ENCODE measurements at regions not wholly inside any gene's neighbourhood (a gene's known extent, or its start where the extent isn't known, plus 50 kb on each side); places are given as distances from the start of the nearest gene placed in this dataset.

DNA sequence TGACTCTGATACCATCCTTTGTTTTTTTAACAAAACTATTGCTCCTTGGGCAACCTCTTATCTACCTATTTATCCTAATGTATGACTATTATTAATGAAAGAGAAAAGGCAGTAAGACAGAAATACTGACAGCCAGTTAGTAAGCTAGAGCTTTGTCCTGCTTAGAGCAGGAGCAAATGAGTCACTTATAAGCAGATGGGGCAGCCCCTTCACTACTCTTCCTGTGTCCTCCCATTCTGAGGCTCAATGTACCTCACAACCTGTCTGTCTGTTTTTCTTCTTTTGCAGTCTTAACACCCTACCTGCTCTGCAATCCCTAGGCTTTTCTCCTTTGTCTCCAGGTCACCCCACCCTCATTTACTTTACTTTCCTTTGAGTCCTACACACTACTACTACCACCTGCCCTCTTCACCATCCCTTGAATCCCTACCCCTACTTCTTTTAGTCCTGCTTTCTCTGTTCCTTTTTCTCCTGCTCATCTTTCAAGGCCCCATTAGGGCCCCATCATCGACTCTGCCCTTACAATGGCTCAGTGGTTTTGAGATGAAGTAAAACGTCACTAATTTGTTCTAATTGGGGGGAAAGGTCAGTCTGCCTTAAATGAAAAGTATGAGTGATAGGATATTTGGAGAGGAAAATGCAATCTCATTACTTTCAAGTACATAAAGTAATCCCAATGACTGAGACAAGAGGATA, 294.3 kb downstream of the GUCY2F start:
- Histone ChIP-seq H3K79me2 (ENCODE audit: control insufficient read depth, insufficient read depth, low read length) (no peaks in the 10 kb centered on the region), H2AFZ (ENCODE audit: low read length) (no peak overlapping the region), H3K36me3 (ENCODE audit: control insufficient read depth, insufficient read depth, low read length) (no peaks in the 10 kb centered on the region), H3K27me3 (ENCODE audit: control insufficient read depth, insufficient read depth, low read length) (no peaks in the 10 kb centered on the region), H3K4me3 (replicated peaks in 1 of 4; ENCODE audit: control extremely low read depth in 1 of 4, insufficient read depth in 1 of 4, low read depth in 3 of 4, low read length in 4 of 4) (no peak overlapping the region), H3K4me2 (ENCODE audit: extremely low read depth, insufficient read depth, low read length) (no peak overlapping the region), H3K9me3 (ENCODE audit: control insufficient read depth, insufficient read depth, low read depth, low read length) (no peaks in the 10 kb centered on the region), H3K9ac (ENCODE audit: insufficient read depth, low read length) (no peak overlapping the region), H3K4me1 (ENCODE audit: control insufficient read depth, extremely low read depth, insufficient read depth, low read length) (no peaks in the 10 kb centered on the region), H3K27ac (ENCODE audit: insufficient read depth, low read length) (no peak overlapping the region), H4K20me1 (ENCODE audit: control insufficient read depth, extremely low read depth, insufficient read depth, low read length) (no peaks in the 10 kb centered on the region)
- DNase-seq (ENCODE audit: low read depth in 2 of 2): no peak
- TF ChIP-seq, protein P1, sequence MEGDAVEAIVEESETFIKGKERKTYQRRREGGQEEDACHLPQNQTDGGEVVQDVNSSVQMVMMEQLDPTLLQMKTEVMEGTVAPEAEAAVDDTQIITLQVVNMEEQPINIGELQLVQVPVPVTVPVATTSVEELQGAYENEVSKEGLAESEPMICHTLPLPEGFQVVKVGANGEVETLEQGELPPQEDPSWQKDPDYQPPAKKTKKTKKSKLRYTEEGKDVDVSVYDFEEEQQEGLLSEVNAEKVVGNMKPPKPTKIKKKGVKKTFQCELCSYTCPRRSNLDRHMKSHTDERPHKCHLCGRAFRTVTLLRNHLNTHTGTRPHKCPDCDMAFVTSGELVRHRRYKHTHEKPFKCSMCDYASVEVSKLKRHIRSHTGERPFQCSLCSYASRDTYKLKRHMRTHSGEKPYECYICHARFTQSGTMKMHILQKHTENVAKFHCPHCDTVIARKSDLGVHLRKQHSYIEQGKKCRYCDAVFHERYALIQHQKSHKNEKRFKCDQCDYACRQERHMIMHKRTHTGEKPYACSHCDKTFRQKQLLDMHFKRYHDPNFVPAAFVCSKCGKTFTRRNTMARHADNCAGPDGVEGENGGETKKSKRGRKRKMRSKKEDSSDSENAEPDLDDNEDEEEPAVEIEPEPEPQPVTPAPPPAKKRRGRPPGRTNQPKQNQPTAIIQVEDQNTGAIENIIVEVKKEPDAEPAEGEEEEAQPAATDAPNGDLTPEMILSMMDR (conservative IDR thresholded peaks at IDR 0.05 in 1 of 2, IDR thresholded peaks at IDR 0.05 in 1 of 2; ENCODE audit: low read depth in 1 of 2, low read length in 2 of 2): no peak
- no peak for TF ChIP-seq EZH2 (IDR thresholded peaks at IDR 0.05; ENCODE audit: low read length, missing control alignments)

DNA sequence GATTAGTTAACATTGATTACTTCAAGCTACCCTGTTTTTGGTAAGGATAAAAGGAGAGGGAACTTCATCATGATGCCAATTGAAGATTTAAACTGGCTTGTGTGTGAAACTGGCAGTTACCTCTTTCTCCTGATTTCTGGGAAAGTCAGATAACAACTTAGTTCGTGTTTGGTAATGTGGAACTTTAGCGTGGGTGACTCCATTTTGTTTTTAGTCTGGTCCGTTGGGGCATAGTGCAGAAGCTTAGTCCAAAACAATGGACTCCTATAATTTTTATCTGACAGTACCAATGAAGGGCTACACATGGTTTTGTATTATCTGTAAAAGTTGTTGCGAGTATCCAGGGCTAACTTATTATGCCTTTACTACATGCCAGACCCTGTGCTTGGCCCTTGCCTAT, 294.9 kb downstream of the GUCY2F start:
- no peak for DNase-seq (ENCODE audit: low read depth in 2 of 2)
- Histone ChIP-seq H3K9ac (ENCODE audit: insufficient read depth, low read length) (no peak overlapping the region), H3K27ac (ENCODE audit: insufficient read depth, low read length) (no peak overlapping the region), H3K36me3 (ENCODE audit: control insufficient read depth, insufficient read depth, low read length) (no peaks in the 10 kb centered on the region), H3K9me3 (ENCODE audit: control insufficient read depth, insufficient read depth, low read depth, low read length) (no peaks in the 10 kb centered on the region), H4K20me1 (ENCODE audit: control insufficient read depth, extremely low read depth, insufficient read depth, low read length) (no peaks in the 10 kb centered on the region), H3K4me3 (replicated peaks in 1 of 4; ENCODE audit: control extremely low read depth in 1 of 4, insufficient read depth in 1 of 4, low read depth in 3 of 4, low read length in 4 of 4) (no peak overlapping the region), H2AFZ (ENCODE audit: low read length) (no peak overlapping the region), H3K79me2 (ENCODE audit: control insufficient read depth, insufficient read depth, low read length) (no peaks in the 10 kb centered on the region), H3K27me3 (ENCODE audit: control insufficient read depth, insufficient read depth, low read length) (no peaks in the 10 kb centered on the region), H3K4me2 (ENCODE audit: extremely low read depth, insufficient read depth, low read length) (no peak overlapping the region), H3K4me1 (ENCODE audit: control insufficient read depth, extremely low read depth, insufficient read depth, low read length) (no peaks in the 10 kb centered on the region)
- TF ChIP-seq, protein P1 (conservative IDR thresholded peaks at IDR 0.05 in 1 of 2, IDR thresholded peaks at IDR 0.05 in 1 of 2; ENCODE audit: low read depth in 1 of 2, low read length in 2 of 2): no peak
- TF ChIP-seq EZH2 (IDR thresholded peaks at IDR 0.05; ENCODE audit: low read length, missing control alignments): no peak

DNA sequence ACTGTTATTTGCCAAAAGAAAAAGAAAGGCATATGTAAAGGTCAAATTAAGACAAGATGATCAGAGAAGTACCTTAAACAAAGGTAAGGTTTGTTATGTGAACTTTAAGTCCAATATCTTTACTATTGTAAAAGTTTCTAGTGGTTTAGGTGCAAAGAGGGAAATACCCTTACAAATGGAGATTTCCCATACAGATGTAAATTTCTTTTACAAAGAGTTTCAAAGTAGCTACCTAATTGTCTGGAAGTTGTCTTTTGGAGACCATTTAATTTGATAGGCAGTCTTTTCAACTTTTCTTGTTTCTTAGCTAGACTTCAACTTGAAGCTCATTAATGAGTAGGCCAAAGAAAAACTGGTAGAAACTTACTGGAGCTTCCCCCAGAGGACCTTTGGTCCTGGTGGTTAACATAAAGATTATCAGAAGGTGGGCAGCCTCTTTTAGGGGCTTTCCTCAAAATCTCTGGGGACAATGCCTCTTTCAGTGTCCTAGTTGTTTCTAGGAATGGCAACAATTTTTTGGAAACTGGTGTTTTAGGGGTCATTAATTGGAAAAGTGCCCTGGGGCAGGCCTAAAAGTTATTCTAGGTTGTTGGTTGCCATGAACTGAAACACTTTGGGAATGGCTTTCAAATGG, 297.3 kb downstream of the GUCY2F start:
- TF ChIP-seq, protein P1 (conservative IDR thresholded peaks at IDR 0.05 in 1 of 2, IDR thresholded peaks at IDR 0.05 in 1 of 2; ENCODE audit: low read depth in 1 of 2, low read length in 2 of 2): no peak
- TF ChIP-seq EZH2 (IDR thresholded peaks at IDR 0.05; ENCODE audit: low read length, missing control alignments): no peak
- H3K4me2 ChIP-seq (ENCODE audit: extremely low read depth, insufficient read depth, low read length): no peak overlapping the region
- H3K79me2 ChIP-seq (ENCODE audit: control insufficient read depth, insufficient read depth, low read length): no peaks in the 10 kb centered on the region

More for the DNA sequence above, 297.3 kb downstream of the GUCY2F start:
- Histone ChIP-seq H3K4me3 (replicated peaks in 1 of 4; ENCODE audit: control extremely low read depth in 1 of 4, insufficient read depth in 1 of 4, low read depth in 3 of 4, low read length in 4 of 4) (no peak overlapping the region), H3K9me3 (ENCODE audit: control insufficient read depth, insufficient read depth, low read depth, low read length) (no peaks in the 10 kb centered on the region), H3K4me1 (ENCODE audit: control insufficient read depth, extremely low read depth, insufficient read depth, low read length) (no peaks in the 10 kb centered on the region), H3K27ac (ENCODE audit: insufficient read depth, low read length) (no peak overlapping the region), H3K36me3 (ENCODE audit: control insufficient read depth, insufficient read depth, low read length) (no peaks in the 10 kb centered on the region), H2AFZ (ENCODE audit: low read length) (no peak overlapping the region), H3K27me3 (ENCODE audit: control insufficient read depth, insufficient read depth, low read length) (no peaks in the 10 kb centered on the region), H4K20me1 (ENCODE audit: control insufficient read depth, extremely low read depth, insufficient read depth, low read length) (no peaks in the 10 kb centered on the region), H3K9ac (ENCODE audit: insufficient read depth, low read length) (no peak overlapping the region)
- DNase-seq (ENCODE audit: low read depth in 2 of 2): no peak
